SK-N-SH (cell line): ENCODE measurements at regions not wholly inside any gene's neighbourhood (a gene's known extent, or its start where the extent isn't known, plus 50 kb on each side); places are given as distances from the start of the nearest gene placed in this dataset.

Experiments
- CTCF ChIA-PET: fragments of 300-600, 350-600 bp; formaldehyde crosslinking; extraction: SDS; loops from one replicate; lab custom pipeline; 2021; lab: Yijun Ruan, JAX
- POLR2A ChIA-PET: fragments of 350-600 bp; sonication (Branson Sonifier 250); formaldehyde crosslinking; extraction: SDS; loops from one replicate; lab custom pipeline; 2020; ENCODE audit warnings: antibody characterized with exemption, inconsistent platforms; lab: Yijun Ruan, JAX
- DNase-seq: peaks from one replicate; pipeline ENCODE4 v3.0.0; 2012
- H2AFZ ChIP-seq: fragments of 200-600 bp; sonication (generic); 2 replicates; pipeline ENCODE4 v1.8.1; 2016; ENCODE audit warnings: antibody characterized with exemption, mild to moderate bottlenecking, low read depth
- H3F3A ChIP-seq: fragments of 200-600 bp; sonication (generic); replicated peaks from 2 replicates; pipeline ENCODE3; 2016; ENCODE audit warnings: antibody characterized with exemption, mild to moderate bottlenecking; ENCODE audit not compliant: insufficient read depth
- H3K27ac ChIP-seq, 2 experiments: fragments of 200-500 bp in 1 of 2; fragments of 200-600 bp in 1 of 2; sonication (Bioruptor generic) in 1 of 2; sonication (generic), shearing (Covaris generic) in 1 of 2; 2 replicates each; pipeline versions ENCODE4 v1.5.1 to v1.6.1; 2014 to 2016; ENCODE audit warnings: low read depth in 2 of 2, inconsistent platforms in 1 of 2, low read length in 1 of 2, mild to moderate bottlenecking in 1 of 2, mixed read lengths in 1 of 2
- H3K27me3 ChIP-seq: fragments of 200-600 bp; sonication (generic), shearing (Covaris generic); 2 replicates; pipeline ENCODE4 v1.6.1; 2016; ENCODE audit warnings: mixed run types; ENCODE audit not compliant: insufficient read depth
- H3K36me3 ChIP-seq, 2 experiments: fragments of 200-500 bp in 1 of 2; fragments of 200-600 bp in 1 of 2; sonication (Bioruptor generic) in 1 of 2; sonication (generic) in 1 of 2; replicated peaks in 1 of 2; 2 replicates each; pipeline versions ENCODE3 to v1.5.1; 2014 to 2016; ENCODE audit warnings: low read length in 1 of 2, mild to moderate bottlenecking in 1 of 2; ENCODE audit not compliant: insufficient read depth in 2 of 2, control insufficient read depth in 1 of 2
- H3K4me1 ChIP-seq, 2 experiments: fragments of 200-500 bp in 1 of 2; fragments of 200-600 bp in 1 of 2; sonication (Bioruptor generic) in 1 of 2; sonication (generic), shearing (Covaris generic) in 1 of 2; 2 replicates each; pipeline versions ENCODE4 v1.5.1 to v1.6.1; 2014 to 2016; ENCODE audit warnings: low read depth in 1 of 2, low read length in 1 of 2, mixed run types in 1 of 2; ENCODE audit not compliant: insufficient read depth in 2 of 2, control insufficient read depth in 1 of 2
- H3K4me2 ChIP-seq: fragments of 200-600 bp; sonication (generic), shearing (Covaris generic); 2 replicates; pipeline ENCODE4 v1.6.1; 2017; ENCODE audit warnings: mixed run types
- H3K4me3 ChIP-seq, 2 experiments: fragments of 200-500 bp in 1 of 2; fragments of 200-600 bp in 1 of 2; sonication (Bioruptor generic) in 1 of 2; sonication (generic), shearing (Covaris generic) in 1 of 2; 2 replicates each; pipeline versions ENCODE4 v1.5.1 to v1.8.1; 2014 to 2016; ENCODE audit warnings: low read depth in 2 of 2, inconsistent platforms in 1 of 2, low read length in 1 of 2, mild to moderate bottlenecking in 1 of 2, mixed read lengths in 1 of 2, moderate library complexity in 1 of 2
- H3K79me2 ChIP-seq: fragments of 200-600 bp; sonication (generic); 2 replicates; pipeline ENCODE4 v1.8.1; 2017; ENCODE audit warnings: mild to moderate bottlenecking; ENCODE audit not compliant: insufficient read depth
- H3K9ac ChIP-seq: fragments of 200-600 bp; sonication (generic); 2 replicates; pipeline ENCODE4 v1.6.1; 2017; ENCODE audit warnings: mixed run types
- H3K9me2 ChIP-seq: fragments of 200-600 bp; sonication (generic); 2 replicates; pipeline ENCODE4 v1.6.1; 2017; ENCODE audit warnings: mixed run types
- H3K9me3 ChIP-seq: fragments of 200-600 bp; sonication (generic); 2 replicates; pipeline ENCODE4 v1.6.1; 2017; ENCODE audit warnings: mixed run types, mild to moderate bottlenecking, moderate library complexity
- H4K20me1 ChIP-seq: fragments of 200-600 bp; sonication (generic); 2 replicates; pipeline ENCODE4 v1.6.1; 2017; ENCODE audit warnings: mild to moderate bottlenecking, mixed run types; ENCODE audit not compliant: insufficient read depth
- EP300 ChIP-seq, 2 experiments: IDR thresholded peaks; 2 replicates each; pipeline versions ENCODE4 v1.4.0 to v1.6.1; 2012; ENCODE audit warnings: borderline replicate concordance in 1 of 2, low read depth in 1 of 2, low read length in 1 of 2
- EZH2phosphoT487 ChIP-seq: fragments of 200-600 bp; sonication (generic); IDR thresholded peaks from 2 replicates; pipeline ENCODE4 v1.6.1; 2017; ENCODE audit warnings: low read depth, mixed run types, mild to moderate bottlenecking, antibody characterized with exemption, moderate library complexity, borderline replicate concordance
- FOSL2 ChIP-seq: IDR thresholded peaks from 2 replicates; pipeline ENCODE4 v1.4.0; 2012; ENCODE audit warnings: low read depth, mild to moderate bottlenecking, moderate library complexity, borderline replicate concordance
- FOXM1 ChIP-seq: IDR thresholded peaks from 2 replicates; pipeline ENCODE4 v1.4.0; 2012; ENCODE audit warnings: low read depth, mild to moderate bottlenecking
- JUND ChIP-seq: IDR thresholded peaks from 2 replicates; pipeline ENCODE4 v1.4.0; 2012
- MEF2A ChIP-seq: IDR thresholded peaks from 2 replicates; pipeline ENCODE4 v1.4.0; 2012; ENCODE audit warnings: low read depth, borderline replicate concordance
- NFIC ChIP-seq: IDR thresholded peaks from 2 replicates; pipeline ENCODE4 v1.4.0; 2012; ENCODE audit warnings: borderline replicate concordance
- NRF1 ChIP-seq: IDR thresholded peaks from 2 replicates; pipeline ENCODE4 v1.6.1; 2012; ENCODE audit warnings: low read depth, mild to moderate bottlenecking, low read length
- POLR2AphosphoS5 ChIP-seq: IDR thresholded peaks from 2 replicates; pipeline ENCODE4 v1.6.1; 2012; ENCODE audit warnings: low read depth, low read length
- RAD21 ChIP-seq: IDR thresholded peaks from 2 replicates; pipeline ENCODE4 v1.6.1; 2012; ENCODE audit warnings: mild to moderate bottlenecking, low read length
- RCOR1 ChIP-seq: fragments of 150-350 bp; IDR thresholded peaks from 2 replicates; pipeline ENCODE4 v1.6.1; 2017; ENCODE audit warnings: antibody characterized with exemption, low read length
- SMC3 ChIP-seq: IDR thresholded peaks from 2 replicates; pipeline ENCODE4 v1.6.1; 2012; ENCODE audit warnings: low read depth, low read length, improper control_type of control experiment
- WGBS: methylation state at CpG from one replicate; pipeline ENCODE4 v1.1.6; 2017; ENCODE audit warnings: low lambda C conversion rate; 5-methylcytosine and 5-hydroxymethylcytosine counted together
- TF ChIP-seq, protein P1 (sequence below): IDR thresholded peaks from 2 replicates; pipeline ENCODE4 v1.4.0; 2012; ENCODE audit warnings: low read depth, borderline replicate concordance

DNA sequence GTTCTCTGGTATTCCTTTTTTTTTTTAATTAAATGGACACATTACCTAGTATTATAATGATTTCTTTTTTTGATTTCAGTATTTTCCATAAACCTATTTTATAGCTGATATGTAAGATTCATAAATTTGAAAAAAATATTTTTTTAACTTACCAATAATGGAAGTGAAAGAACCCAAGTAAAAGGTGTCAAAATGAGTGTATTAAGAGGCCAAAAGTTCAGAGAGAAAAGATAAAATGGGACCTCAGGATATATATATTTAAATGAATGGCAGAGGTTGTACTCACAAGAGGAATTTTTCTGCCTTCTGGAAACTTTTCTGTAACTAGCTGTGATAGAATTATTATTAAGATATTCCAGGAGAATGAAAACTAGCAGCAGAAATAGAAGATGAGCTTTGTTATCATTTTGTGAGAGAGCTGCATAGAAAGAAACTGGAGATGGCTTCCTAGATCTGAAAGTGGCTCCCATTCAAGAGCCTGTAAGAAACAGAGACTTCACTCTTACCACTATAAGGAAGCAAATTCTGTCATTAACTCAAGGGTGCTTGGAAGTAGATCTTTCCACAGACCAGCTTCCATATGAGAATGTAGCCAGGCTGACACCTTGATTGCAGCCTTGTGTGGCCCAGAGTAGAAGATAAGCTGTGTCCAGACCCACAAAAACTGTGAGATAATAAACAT lies 91.7 kb downstream of the MRPS30 start:
- H3F3A ChIP-seq: no peaks in the 10 kb centered on the region
- H4K20me1 ChIP-seq: no peaks in the 10 kb centered on the region
- H3K27ac ChIP-seq: no peak overlapping the region
- no peaks in the 10 kb centered on the region for H3K27me3 ChIP-seq
- no peaks in the 10 kb centered on the region for H3K36me3 ChIP-seq
- CTCF ChIA-PET: interaction anchor here (2.0 kb wide), 1 partner anchor 11 kb away, joined by 4 read pairs; no protein-coding TSS in a partner anchor
- H2AFZ ChIP-seq: no peak overlapping the region
- TF ChIP-seq RCOR1 (no peak), EZH2phosphoT487 (no peak), MEF2A (no peak), NRF1 (no peak), RAD21 (no peak), NFIC (no peak), EP300 (IDR thresholded peaks at IDR 0.05; ENCODE audit: borderline replicate concordance in 1 of 2, low read depth in 1 of 2, low read length in 1 of 2) (no peak), JUND (no peak), FOSL2 (no peak), FOXM1 (no peak)
- TF ChIP-seq, protein P1, sequence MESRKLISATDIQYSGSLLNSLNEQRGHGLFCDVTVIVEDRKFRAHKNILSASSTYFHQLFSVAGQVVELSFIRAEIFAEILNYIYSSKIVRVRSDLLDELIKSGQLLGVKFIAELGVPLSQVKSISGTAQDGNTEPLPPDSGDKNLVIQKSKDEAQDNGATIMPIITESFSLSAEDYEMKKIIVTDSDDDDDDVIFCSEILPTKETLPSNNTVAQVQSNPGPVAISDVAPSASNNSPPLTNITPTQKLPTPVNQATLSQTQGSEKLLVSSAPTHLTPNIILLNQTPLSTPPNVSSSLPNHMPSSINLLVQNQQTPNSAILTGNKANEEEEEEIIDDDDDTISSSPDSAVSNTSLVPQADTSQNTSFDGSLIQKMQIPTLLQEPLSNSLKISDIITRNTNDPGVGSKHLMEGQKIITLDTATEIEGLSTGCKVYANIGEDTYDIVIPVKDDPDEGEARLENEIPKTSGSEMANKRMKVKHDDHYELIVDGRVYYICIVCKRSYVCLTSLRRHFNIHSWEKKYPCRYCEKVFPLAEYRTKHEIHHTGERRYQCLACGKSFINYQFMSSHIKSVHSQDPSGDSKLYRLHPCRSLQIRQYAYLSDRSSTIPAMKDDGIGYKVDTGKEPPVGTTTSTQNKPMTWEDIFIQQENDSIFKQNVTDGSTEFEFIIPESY: no peak
- H3K9ac ChIP-seq: no peak overlapping the region
- H3K4me2 ChIP-seq: no peak overlapping the region
- no peaks in the 10 kb centered on the region for H3K4me1 ChIP-seq
- H3K79me2 ChIP-seq: no peaks in the 10 kb centered on the region
- no peaks in the 10 kb centered on the region for H3K9me2 ChIP-seq
- DNase-seq: no peak
- POLR2A ChIA-PET: no interaction called here
- no peak overlapping the region for H3K4me3 ChIP-seq
- H3K9me3 ChIP-seq: no peaks in the 10 kb centered on the region

DNA sequence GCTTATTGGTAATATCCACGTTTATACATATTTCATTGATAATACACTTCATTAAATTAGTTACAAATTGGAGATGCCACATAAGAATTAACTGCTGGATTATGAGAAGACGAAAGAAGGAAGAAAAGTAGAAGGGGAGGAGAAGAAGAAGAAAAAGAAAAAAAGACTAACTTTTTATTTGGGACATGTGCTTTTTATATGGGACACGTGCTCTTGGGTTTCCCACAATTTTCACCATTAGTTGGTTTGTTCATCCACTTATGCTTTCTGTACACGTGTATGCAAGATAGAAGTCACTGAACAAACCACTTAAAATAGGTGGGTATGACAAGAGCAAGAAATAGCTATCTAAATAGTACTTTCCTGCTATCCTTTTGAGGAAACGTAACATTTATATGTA lies 98.6 kb downstream of the MRPS30 start:
- DNase-seq: no peak
- ChIA-PET CTCF (no interaction called here), POLR2A (no interaction called here)
- Histone ChIP-seq H3K4me2 (no peak overlapping the region), H3K9me3 (no peaks in the 10 kb centered on the region), H3K36me3 (no peaks in the 10 kb centered on the region), H3F3A (no peaks in the 10 kb centered on the region), H3K9me2 (no peaks in the 10 kb centered on the region), H3K79me2 (no peaks in the 10 kb centered on the region), H3K4me1 (no peaks in the 10 kb centered on the region), H3K27me3 (no peaks in the 10 kb centered on the region), H2AFZ (no peak overlapping the region), H3K27ac (no peak overlapping the region), H4K20me1 (no peaks in the 10 kb centered on the region), H3K9ac (no peak overlapping the region), H3K4me3 (no peak overlapping the region)
- TF ChIP-seq POLR2AphosphoS5 (no peak), SMC3 (no peak)
- 4% methylated on average over 5 of the region's 5 CpGs for WGBS
